Spleen (tissue), 11 donors: ENCODE measurements at regions not wholly inside any gene's neighbourhood (a gene's known extent, or its start where the extent isn't known, plus 50 kb on each side); places are given as distances from the start of the nearest gene placed in this dataset.

Experiments
- DNase-seq: peaks from one replicate; pipeline ENCODE4 v3.0.0-alpha.2; 2020
- H3K27ac ChIP-seq, 8 donors: fragments of 200-600 bp; sonication (generic) in 7 of 8; 1 replicate in 4 of 8; 2 replicates in 4 of 8; pipeline versions ENCODE4 v1.5.0 to v1.8.0; 2016 to 2021; ENCODE audit warnings: inconsistent platforms in 4 of 8, mild to moderate bottlenecking in 4 of 8, moderate library complexity in 1 of 8
- H3K27me3 ChIP-seq, 7 donors: fragments of 200-600 bp; sonication (generic) in 6 of 7; replicated peaks in 1 of 7; 1 replicate in 4 of 7; 2 replicates in 3 of 7; pipeline versions ENCODE4 v1.5.0 to v1.8.0; 2016 to 2021; ENCODE audit warnings: inconsistent platforms in 3 of 7, mild to moderate bottlenecking in 1 of 7
- H3K36me3 ChIP-seq, 6 donors: fragments of 200-600 bp; sonication (generic) in 5 of 6; 1 replicate in 4 of 6; 2 replicates in 2 of 6; pipeline versions ENCODE4 v1.5.0 to v1.8.0; 2016 to 2021; ENCODE audit warnings: inconsistent platforms in 2 of 6
- H3K4me1 ChIP-seq, 6 donors: fragments of 200-600 bp; sonication (generic) in 5 of 6; 1 replicate in 3 of 6; 2 replicates in 3 of 6; pipeline versions ENCODE4 v1.5.0 to v1.8.0; 2016 to 2021; ENCODE audit warnings: inconsistent platforms in 3 of 6
- H3K4me3 ChIP-seq, 8 donors: fragments of 200-600 bp; sonication (generic) in 7 of 8; 1 replicate in 4 of 8; 2 replicates in 4 of 8; pipeline versions ENCODE4 v1.5.0 to v1.8.0; 2016 to 2021; ENCODE audit warnings: inconsistent platforms in 4 of 8, mild to moderate bottlenecking in 4 of 8, moderate library complexity in 2 of 8
- H3K9me3 ChIP-seq, 8 donors: fragments of 200-600 bp; sonication (generic) in 7 of 8; 1 replicate in 4 of 8; 2 replicates in 4 of 8; pipeline versions ENCODE4 v1.5.0 to v1.8.0; 2016 to 2021; ENCODE audit warnings: inconsistent platforms in 4 of 8
- POLR2A ChIP-seq, 3 donors: fragments of 450-650 bp; IDR thresholded peaks; one replicate each; pipeline ENCODE4 v1.5.1; 2017; ENCODE audit warnings: antibody characterized with exemption in 3 of 3, mild to moderate bottlenecking in 1 of 3
- POLR2AphosphoS5 ChIP-seq, 3 donors: sonication (generic); formaldehyde crosslinking; IDR thresholded peaks; one replicate each; pipeline ENCODE4 v1.5.1; 2017; ENCODE audit warnings: antibody characterized with exemption in 3 of 3
- WGBS, 5 donors: extraction: QIAGEN DNeasy Blood & Tissue Kit in 3 of 5; methylation state at CpG; one replicate each; pipeline versions ENCODE4 v1.1.5 to v1.1.7; 2013 to 2018; 5-methylcytosine and 5-hydroxymethylcytosine counted together
- intact Hi-C: fragments of 100-400 bp; cut with DNase I; formaldehyde crosslinking; loops from one replicate; pipeline ENCODE4 v1.15.0; 2023; ENCODE audit warnings: low total_unique reads
- TF ChIP-seq, protein P1 (sequence below), 11 experiments: fragments of 200-600 bp in 7 of 11; fragments of 450-650 bp in 4 of 11; sonication (generic) in 4 of 11; IDR thresholded peaks in 8 of 11; conservative IDR thresholded peaks in 3 of 11; 1 replicate in 7 of 11; 2 replicates in 4 of 11; pipeline versions ENCODE4 v1.4.0 to v1.8.0; 2016 to 2021; ENCODE audit warnings: antibody characterized with exemption in 11 of 11, inconsistent platforms in 4 of 11, mild to moderate bottlenecking in 1 of 11
- donor health status: healthy with polysubstance abuse.
- donor health status: DM: no; HTN: no; CAD: no; lungs with moderate emphysema.
- donor health status: DM: no; HTN: no; CAD: no.
- donor health status: Bipolar disorder and iron deficiency.
- donor health status: healthy.
- donor health status: DM: no; HTN: no; CAD: no.
- donor health status: DM: yes; HTN: yes; CAD: no.

DNA sequence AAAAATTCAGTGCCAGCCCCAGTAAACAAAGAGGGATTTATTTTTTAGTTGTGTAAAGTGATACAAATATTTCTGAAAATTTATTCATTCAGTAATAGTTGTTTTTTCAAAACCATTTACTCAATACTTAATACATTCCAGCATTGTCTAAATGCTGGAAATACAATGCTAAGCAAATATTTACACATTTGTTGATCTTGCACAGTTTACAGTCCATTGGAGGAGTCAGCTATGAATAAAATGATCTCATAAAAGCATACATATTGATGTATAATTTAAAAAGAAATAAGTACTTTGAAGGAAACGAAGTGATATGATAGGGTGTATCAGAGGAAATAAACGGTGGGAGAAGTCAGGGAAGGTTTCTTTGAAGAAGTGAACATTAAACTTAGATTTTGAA is 1942.1 kb upstream of the ADGRL3 start:
- intact Hi-C loops: no loop called here
- Histone ChIP-seq H3K27me3 (no peaks in the 10 kb centered on the region), H3K27ac (no peak overlapping the region), H3K4me3 (no peak overlapping the region), H3K9me3 (peaks cover 0 to 5% (median 0%) of the 10 kb centered on the region in 8 donors), H3K4me1 (no peaks in the 10 kb centered on the region), H3K36me3 (no peaks in the 10 kb centered on the region)
- no peak for DNase-seq
- 64 to 82% (median 77%) methylated on average over 2 of the region's 2 CpGs for WGBS, 5 donors
- no peak for TF ChIP-seq POLR2A (IDR thresholded peaks at IDR 0.05)
- TF ChIP-seq POLR2AphosphoS5 (IDR thresholded peaks at IDR 0.05): no peak
- TF ChIP-seq, protein P1, sequence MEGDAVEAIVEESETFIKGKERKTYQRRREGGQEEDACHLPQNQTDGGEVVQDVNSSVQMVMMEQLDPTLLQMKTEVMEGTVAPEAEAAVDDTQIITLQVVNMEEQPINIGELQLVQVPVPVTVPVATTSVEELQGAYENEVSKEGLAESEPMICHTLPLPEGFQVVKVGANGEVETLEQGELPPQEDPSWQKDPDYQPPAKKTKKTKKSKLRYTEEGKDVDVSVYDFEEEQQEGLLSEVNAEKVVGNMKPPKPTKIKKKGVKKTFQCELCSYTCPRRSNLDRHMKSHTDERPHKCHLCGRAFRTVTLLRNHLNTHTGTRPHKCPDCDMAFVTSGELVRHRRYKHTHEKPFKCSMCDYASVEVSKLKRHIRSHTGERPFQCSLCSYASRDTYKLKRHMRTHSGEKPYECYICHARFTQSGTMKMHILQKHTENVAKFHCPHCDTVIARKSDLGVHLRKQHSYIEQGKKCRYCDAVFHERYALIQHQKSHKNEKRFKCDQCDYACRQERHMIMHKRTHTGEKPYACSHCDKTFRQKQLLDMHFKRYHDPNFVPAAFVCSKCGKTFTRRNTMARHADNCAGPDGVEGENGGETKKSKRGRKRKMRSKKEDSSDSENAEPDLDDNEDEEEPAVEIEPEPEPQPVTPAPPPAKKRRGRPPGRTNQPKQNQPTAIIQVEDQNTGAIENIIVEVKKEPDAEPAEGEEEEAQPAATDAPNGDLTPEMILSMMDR (IDR thresholded peaks at IDR 0.05 in 8 of 11, conservative IDR thresholded peaks at IDR 0.05 in 3 of 11): no peak

DNA sequence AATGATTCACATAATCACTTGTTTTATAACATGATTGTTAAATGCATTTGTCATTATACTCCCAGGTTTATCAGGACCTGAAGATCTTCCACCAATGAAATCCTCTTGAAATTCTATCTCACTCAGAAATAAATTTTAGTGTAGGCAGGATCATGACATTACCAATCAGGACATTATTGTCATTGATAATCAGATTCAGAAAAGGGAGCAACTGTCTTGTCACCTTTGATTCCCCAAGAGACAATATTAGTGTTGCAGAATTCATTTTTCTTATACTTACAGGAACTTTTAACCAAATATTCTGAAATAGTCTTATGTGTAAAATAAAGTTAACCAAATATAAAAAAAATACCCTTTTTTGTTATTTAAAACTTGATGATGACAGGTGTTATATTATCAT is 1892.5 kb upstream of the ADGRL3 start:
- H3K4me1 ChIP-seq: no peaks in the 10 kb centered on the region
- H3K27ac ChIP-seq: no peak overlapping the region
- intact Hi-C loops: no loop called here
- TF ChIP-seq POLR2A (IDR thresholded peaks at IDR 0.05) (no peak), POLR2AphosphoS5 (IDR thresholded peaks at IDR 0.05) (no peak)
- TF ChIP-seq, protein P1 (IDR thresholded peaks at IDR 0.05 in 8 of 11, conservative IDR thresholded peaks at IDR 0.05 in 3 of 11): no peak
- H3K4me3 ChIP-seq: no peak overlapping the region
- DNase-seq: no peak
- H3K27me3 ChIP-seq: no peaks in the 10 kb centered on the region
- peaks cover 0 to 10% (median 0%) of the 10 kb centered on the region in 8 donors for H3K9me3 ChIP-seq
- H3K36me3 ChIP-seq: no peaks in the 10 kb centered on the region

DNA sequence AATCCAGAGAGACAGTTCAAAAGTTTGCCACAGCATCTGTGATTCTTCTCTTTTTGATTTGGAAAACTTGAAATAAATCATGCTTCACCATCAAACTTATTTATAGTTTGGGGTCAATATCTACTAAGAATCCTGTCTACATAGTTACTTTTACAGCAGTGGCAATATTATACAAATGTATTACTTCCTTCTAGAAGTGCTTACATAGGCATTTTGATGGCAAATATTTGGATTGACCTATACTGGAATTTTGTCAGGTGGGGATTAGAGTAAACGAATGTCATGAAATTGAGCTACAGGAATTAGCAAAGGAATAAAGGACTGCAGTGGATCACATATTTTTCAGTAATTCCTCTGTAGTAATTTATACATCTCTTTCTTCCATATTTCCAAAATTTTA is 1885.5 kb upstream of the ADGRL3 start:
- H3K27ac ChIP-seq: no peak overlapping the region
- TF ChIP-seq, protein P1 (IDR thresholded peaks at IDR 0.05 in 8 of 11, conservative IDR thresholded peaks at IDR 0.05 in 3 of 11): no peak
- TF ChIP-seq POLR2A (IDR thresholded peaks at IDR 0.05) (no peak), POLR2AphosphoS5 (IDR thresholded peaks at IDR 0.05) (no peak)
- intact Hi-C loops: no loop called here

DNA sequence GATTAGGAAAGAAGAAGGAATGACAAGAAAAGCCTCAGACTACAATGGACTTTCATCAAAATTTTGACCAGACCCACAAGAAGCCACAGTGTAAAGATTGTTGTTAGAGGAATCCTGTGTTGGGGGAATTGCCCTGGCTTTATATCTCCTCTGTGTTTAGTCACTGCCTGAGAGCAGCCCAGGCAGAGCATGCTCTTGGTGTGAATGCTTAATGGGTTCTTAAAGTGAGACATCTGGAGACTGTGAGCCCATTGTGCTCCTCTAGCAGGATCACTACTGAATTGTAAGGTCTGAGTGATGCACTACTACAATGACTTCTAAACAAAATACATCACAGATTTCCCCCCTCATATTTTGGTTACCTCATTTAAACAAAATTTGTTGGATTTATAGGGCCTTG is 1860.5 kb upstream of the ADGRL3 start:
- H3K4me3 ChIP-seq: no peak overlapping the region
- no peaks in the 10 kb centered on the region for H3K27me3 ChIP-seq
- TF ChIP-seq POLR2A (IDR thresholded peaks at IDR 0.05) (no peak), POLR2AphosphoS5 (IDR thresholded peaks at IDR 0.05) (no peak)
- TF ChIP-seq, protein P1 (IDR thresholded peaks at IDR 0.05 in 8 of 11, conservative IDR thresholded peaks at IDR 0.05 in 3 of 11): no peak
- intact Hi-C loops: no loop called here
- H3K9me3 ChIP-seq: peaks cover 0 to 6% (median 0%) of the 10 kb centered on the region in 8 donors
- H3K36me3 ChIP-seq: no peaks in the 10 kb centered on the region
- no peak for DNase-seq
- no peaks in the 10 kb centered on the region for H3K4me1 ChIP-seq
- no peak overlapping the region for H3K27ac ChIP-seq

More for the DNA sequence above, 1885.5 kb upstream of the ADGRL3 start:
- WGBS, 5 donors: 0 to 85% (median 64%) methylated on average over 1 of the region's 1 CpG
- Histone ChIP-seq H3K9me3 (peaks cover 0 to 3% (median 0%) of the 10 kb centered on the region in 8 donors), H3K27me3 (no peaks in the 10 kb centered on the region), H3K4me3 (no peak overlapping the region), H3K4me1 (no peaks in the 10 kb centered on the region), H3K36me3 (no peaks in the 10 kb centered on the region)
- DNase-seq: no peak
